Esophagus muscularis mucosa (tissue), 4 donors: ENCODE measurements at regions not wholly inside any gene's neighbourhood (a gene's known extent, or its start where the extent isn't known, plus 50 kb on each side); places are given as distances from the start of the nearest gene placed in this dataset.
"Not testable (repeated sequence)": the region's sequence is repeated elsewhere in the genome, so short reads cannot be mapped to it uniquely, and the experiment has no call there.

Experiments
- CTCF ChIP-seq, 3 experiments: fragments of 200-600 bp in 2 of 3; fragments of 450-650 bp in 1 of 3; sonication (generic) in 2 of 3; IDR thresholded peaks; one replicate each; pipeline ENCODE4 v1.5.1; 2017 to 2019; ENCODE audit warnings: antibody characterized with exemption in 3 of 3, mild to moderate bottlenecking in 2 of 3, moderate library complexity in 1 of 3
- EP300 ChIP-seq: sonication (generic); formaldehyde crosslinking; IDR thresholded peaks from one replicate; pipeline ENCODE4 v1.6.1; 2017; ENCODE audit warnings: antibody characterized with exemption
- POLR2A ChIP-seq: fragments of 450-650 bp; IDR thresholded peaks from one replicate; pipeline ENCODE4 v1.6.1; 2017; ENCODE audit warnings: antibody characterized with exemption, moderate library complexity, mild to moderate bottlenecking, low read depth
- POLR2AphosphoS5 ChIP-seq, 2 donors: sonication (generic); formaldehyde crosslinking; IDR thresholded peaks; one replicate each; pipeline ENCODE4 v1.6.1; 2017; ENCODE audit warnings: antibody characterized with exemption in 2 of 2

GRCh38 chr7:146014154-146014553, 102.4 kb upstream of the CNTNAP2 start:
- not testable (repeated sequence) for TF ChIP-seq POLR2A; CTCF (IDR thresholded peaks at IDR 0.05); EP300; POLR2AphosphoS5 (IDR thresholded peaks at IDR 0.05)
